Transverse colon (tissue), 4 donors: ENCODE measurements at regions not wholly inside any gene's neighbourhood (a gene's known extent, or its start where the extent isn't known, plus 50 kb on each side); places are given as distances from the start of the nearest gene placed in this dataset.

Experiments
- DNase-seq: peaks from one replicate; pipeline ENCODE4 v3.0.0-alpha.2; 2019
- H3K27ac ChIP-seq, 4 donors: fragments of 200-600 bp; sonication (generic); 2 replicates each; pipeline ENCODE4 v1.5.1; 2016 to 2018; ENCODE audit warnings: inconsistent platforms in 4 of 4
- H3K27me3 ChIP-seq: fragments of 200-600 bp; sonication (generic); 2 replicates; pipeline ENCODE4 v1.5.1; 2017; ENCODE audit warnings: inconsistent platforms
- H3K36me3 ChIP-seq, 4 donors: fragments of 200-600 bp; sonication (generic); 2 replicates each; pipeline ENCODE4 v1.5.1; 2017 to 2019; ENCODE audit warnings: inconsistent platforms in 4 of 4
- H3K4me1 ChIP-seq, 4 donors: fragments of 200-600 bp; sonication (generic); 2 replicates each; pipeline ENCODE4 v1.5.1; 2017 to 2020; ENCODE audit warnings: inconsistent platforms in 4 of 4
- H3K4me3 ChIP-seq, 4 donors: fragments of 200-600 bp; sonication (generic); 1 replicate in 1 of 4; 2 replicates in 3 of 4; pipeline versions ENCODE4 v1.5.1 to v1.6.1; 2017 to 2019; ENCODE audit warnings: inconsistent platforms in 4 of 4
- H3K9me3 ChIP-seq, 2 donors: fragments of 200-600 bp; sonication (generic); 2 replicates each; pipeline ENCODE4 v1.5.1; 2017 to 2019; ENCODE audit warnings: inconsistent platforms in 2 of 2
- CTCF ChIP-seq, 5 experiments: fragments of 200-600 bp in 3 of 5; fragments of 450-650 bp in 2 of 5; sonication (generic) in 3 of 5; IDR thresholded peaks; 1 replicate in 2 of 5; 2 replicates in 3 of 5; pipeline ENCODE4 v1.5.1; 2016 to 2017; ENCODE audit warnings: antibody characterized with exemption in 5 of 5, inconsistent platforms in 3 of 5, mild to moderate bottlenecking in 2 of 5, moderate library complexity in 1 of 5
- EP300 ChIP-seq: sonication (generic); formaldehyde crosslinking; IDR thresholded peaks from one replicate; pipeline ENCODE4 v1.6.1; 2017; ENCODE audit warnings: antibody characterized with exemption, low read depth
- POLR2A ChIP-seq: fragments of 450-650 bp; IDR thresholded peaks from one replicate; pipeline ENCODE4 v1.6.1; 2016; ENCODE audit warnings: antibody characterized with exemption, mild to moderate bottlenecking, moderate library complexity
- POLR2AphosphoS5 ChIP-seq, 3 donors: sonication (generic); formaldehyde crosslinking; IDR thresholded peaks; one replicate each; pipeline ENCODE4 v1.6.1; 2016; ENCODE audit warnings: antibody characterized with exemption in 3 of 3
- WGBS, 2 donors: methylation state at CpG; one replicate each; pipeline ENCODE4 v1.1.5; 2018; ENCODE audit warnings: low coverage in 1 of 2; 5-methylcytosine and 5-hydroxymethylcytosine counted together
- in situ Hi-C, 4 donors: fragments of 200-750 bp; cut with MboI; loops; one replicate each; pipeline versions ENCODE4 v1.15.0 to v1.15.1; 2017; ENCODE audit warnings: low sequenced_read_pairs in 3 of 4, low pct_ligation_motif_present in 1 of 4, low pct_unique_long_range_greater_than_20kb in 1 of 4
- intact Hi-C: fragments of 100-400 bp; cut with DNase I; formaldehyde crosslinking; loops from one replicate; pipeline ENCODE4 v1.15.1; 2023; ENCODE audit warnings: low total_unique reads

DNA sequence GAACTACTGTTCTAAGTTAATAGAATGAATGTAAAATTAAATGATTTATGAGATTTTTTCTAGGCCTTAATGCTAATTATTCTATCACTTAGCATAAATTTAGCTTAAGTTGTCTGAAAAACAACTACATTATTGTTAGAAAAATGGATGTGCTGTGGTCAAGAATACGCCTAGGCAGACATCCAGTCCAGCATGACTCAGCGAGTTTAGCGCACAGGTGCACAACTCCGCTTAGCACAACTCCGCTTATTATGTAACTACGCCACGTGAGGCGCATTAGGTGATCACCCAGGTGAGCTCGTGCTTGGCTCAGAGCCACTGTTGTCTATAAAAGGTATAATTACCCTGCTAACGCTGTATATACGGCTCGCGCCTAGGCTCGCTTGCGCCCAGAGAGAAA, 1043.6 kb upstream of the ADGRL4 start:
- H3K36me3 ChIP-seq, result no peaks in the 10 kb centered on the region

GRCh38 chr1:80048716-80049115, 1042.2 kb upstream of the ADGRL4 start:
- Histone ChIP-seq H3K9me3 (no peaks in the 10 kb centered on the region), H3K4me1 (no peaks in the 10 kb centered on the region), H3K27me3 (no peaks in the 10 kb centered on the region), H3K36me3 (no peaks in the 10 kb centered on the region), H3K27ac (no peak overlapping the region), H3K4me3 (no peak overlapping the region)
- TF ChIP-seq POLR2AphosphoS5 (IDR thresholded peaks at IDR 0.05), result no peak
- TF ChIP-seq EP300, result no peak
- TF ChIP-seq CTCF (IDR thresholded peaks at IDR 0.05), result no peak
- TF ChIP-seq POLR2A, result no peak
- in situ Hi-C loops, result no loop called here
- intact Hi-C loops, result no loop called here
- no peak for DNase-seq

More for the DNA sequence above, 1043.6 kb upstream of the ADGRL4 start:
- intact Hi-C loops, result no loop called here
- in situ Hi-C loops, result no loop called here
- H3K4me1 ChIP-seq, result no peaks in the 10 kb centered on the region
- 88 to 92% methylated on average over 15 of the region's 15 CpGs for WGBS, 2 donors
- no peak for DNase-seq
- H3K27ac ChIP-seq, result no peak overlapping the region
- H3K4me3 ChIP-seq, result no peak overlapping the region
- no peaks in the 10 kb centered on the region for H3K27me3 ChIP-seq
- H3K9me3 ChIP-seq, result no peaks in the 10 kb centered on the region
- TF ChIP-seq POLR2AphosphoS5 (IDR thresholded peaks at IDR 0.05) (no peak), EP300 (no peak), POLR2A (no peak), CTCF (IDR thresholded peaks at IDR 0.05) (no peak)

GRCh38 chr1:80047791-80048190, 1041.3 kb upstream of the ADGRL4 start:
- in situ Hi-C loops, result no loop called here

GRCh38 chr1:80044662-80045061, 1038.1 kb upstream of the ADGRL4 start:
- intact Hi-C loops, result no loop called here
- in situ Hi-C loops, result no loop called here
- no peaks in the 10 kb centered on the region for H3K27me3 ChIP-seq
- TF ChIP-seq CTCF (IDR thresholded peaks at IDR 0.05), result no peak
- no peak for TF ChIP-seq EP300
- TF ChIP-seq POLR2AphosphoS5 (IDR thresholded peaks at IDR 0.05), result no peak
- TF ChIP-seq POLR2A, result no peak
- no peak overlapping the region for H3K27ac ChIP-seq
- H3K9me3 ChIP-seq, result no peaks in the 10 kb centered on the region
- no peak overlapping the region for H3K4me3 ChIP-seq
- H3K36me3 ChIP-seq, result no peaks in the 10 kb centered on the region
- no peak for DNase-seq
- no peaks in the 10 kb centered on the region for H3K4me1 ChIP-seq

More at GRCh38 chr1:80047791-80048190, 1041.3 kb upstream of the ADGRL4 start:
- Histone ChIP-seq H3K36me3 (no peaks in the 10 kb centered on the region), H3K4me3 (no peak overlapping the region), H3K4me1 (no peaks in the 10 kb centered on the region), H3K27me3 (no peaks in the 10 kb centered on the region), H3K27ac (no peak overlapping the region), H3K9me3 (no peaks in the 10 kb centered on the region)
- DNase-seq, result no peak
- no peak for TF ChIP-seq POLR2AphosphoS5 (IDR thresholded peaks at IDR 0.05)
- TF ChIP-seq EP300, result no peak
- no peak for TF ChIP-seq POLR2A
- TF ChIP-seq CTCF (IDR thresholded peaks at IDR 0.05), result no peak
- WGBS, 2 donors, result 83 to 92% methylated on average over 2 of the region's 2 CpGs
- intact Hi-C loops, result no loop called here
